NCI-H187 treated with DMSO at 0.1 percent for 48 hours (cell line): ENCODE measurements at regions not wholly inside any gene's neighbourhood (a gene's known extent, or its start where the extent isn't known, plus 50 kb on each side); places are given as distances from the start of the nearest gene placed in this dataset.
"Not testable (repeated sequence)": the region's sequence is repeated elsewhere in the genome, so short reads cannot be mapped to it uniquely, and the experiment has no call there.

Experiments
- DNase-seq: peaks from one replicate; lab custom pipeline; 2025; lab: John Stamatoyannopoulos, UW

DNA sequence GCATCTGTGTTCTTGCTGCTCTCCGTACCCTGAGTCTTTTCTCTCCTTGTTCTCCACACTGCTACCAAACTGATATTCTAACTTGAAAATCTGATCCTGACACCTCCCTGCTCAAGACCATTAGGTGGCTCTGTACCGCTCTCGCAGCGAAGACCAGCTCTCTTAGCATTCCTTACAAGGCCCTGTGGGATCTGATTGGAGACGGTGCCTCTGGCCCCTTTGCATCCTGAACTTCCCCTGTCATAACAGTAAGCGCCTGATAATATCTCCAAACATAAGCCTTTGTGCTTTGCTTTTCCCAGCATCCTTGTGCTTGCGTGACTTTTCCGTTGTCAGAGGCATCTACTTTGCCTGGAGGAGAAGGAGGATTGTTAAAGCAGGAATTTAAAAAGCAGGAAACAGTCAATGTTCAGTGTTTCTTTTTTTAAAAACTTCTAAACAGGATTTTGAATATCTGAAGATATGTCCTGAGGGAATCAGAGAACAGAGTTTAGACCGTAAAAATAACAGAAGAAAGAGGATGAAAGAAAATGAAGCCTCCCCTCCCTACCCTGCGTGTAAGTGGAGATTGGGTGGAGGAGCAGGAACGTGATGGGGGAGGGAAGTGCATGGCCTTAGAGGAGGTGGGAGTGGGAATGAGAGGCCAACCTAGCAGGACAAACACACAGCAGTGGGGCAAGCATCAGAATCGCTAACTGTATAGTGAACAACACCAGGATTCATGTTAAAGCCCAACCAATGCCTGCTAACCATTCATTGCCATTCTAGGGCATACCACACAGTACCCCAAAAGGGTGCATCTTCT is 89.2 kb upstream of the STMND1 start:
- DNase-seq = no peak

DNA sequence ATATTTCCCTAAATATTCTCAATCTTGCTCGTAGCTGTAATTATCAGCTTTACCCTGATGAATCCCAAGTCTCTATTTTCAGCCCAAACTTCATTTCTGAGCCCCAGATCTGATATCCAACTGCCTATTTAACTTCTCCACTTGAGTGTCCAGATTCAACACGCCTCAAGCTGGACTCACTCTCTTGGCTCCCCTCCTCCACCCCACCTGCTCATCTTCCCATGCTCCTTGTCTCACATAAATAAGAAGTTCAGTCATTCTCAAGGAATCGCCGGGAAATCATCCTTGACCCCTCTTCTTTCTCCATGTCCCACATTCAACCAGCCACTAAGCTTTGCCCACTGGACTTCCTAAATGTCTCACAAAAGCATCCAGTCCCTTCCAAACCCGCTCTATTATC is 89.9 kb upstream of the STMND1 start:
- DNase-seq = no peak

DNA sequence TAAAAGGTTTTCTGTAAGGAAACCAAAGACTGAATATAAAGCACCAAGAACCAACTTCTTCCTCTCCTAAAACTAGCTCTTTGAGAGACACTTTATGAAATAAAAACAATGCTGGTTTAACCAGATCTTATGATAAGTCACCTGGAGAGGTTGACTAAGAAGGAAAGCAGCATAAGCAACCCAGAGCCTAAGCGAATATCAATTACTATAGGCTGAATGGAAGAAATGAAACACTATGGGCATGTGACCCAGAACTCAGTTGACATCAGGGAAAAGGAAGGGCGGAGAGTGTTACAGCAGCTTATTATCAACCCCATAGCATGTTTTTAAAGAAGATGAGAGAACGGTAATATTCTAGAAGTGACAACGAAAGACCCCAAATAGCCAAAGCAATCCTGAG is 94.1 kb upstream of the STMND1 start:
- DNase-seq = no peak

DNA sequence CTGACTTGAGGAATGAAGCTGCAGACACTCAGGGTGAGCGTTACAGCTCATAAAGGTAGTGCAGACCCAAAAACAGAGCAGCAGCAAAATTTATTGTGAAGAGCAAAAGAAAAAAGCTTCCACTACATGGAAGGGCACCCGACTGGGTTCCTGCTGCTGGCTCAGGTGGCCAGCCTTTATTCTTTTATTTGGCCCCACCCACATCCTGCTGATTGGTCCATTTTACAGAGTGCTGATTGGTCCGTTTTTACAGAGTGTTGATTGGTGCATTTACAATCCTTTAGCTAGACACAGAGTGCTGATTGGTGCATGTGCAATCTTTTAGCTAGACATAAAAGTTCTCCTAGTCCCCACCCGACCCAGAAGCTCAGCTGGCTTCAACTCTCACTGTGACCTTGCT is 95.3 kb upstream of the STMND1 start:
- DNase-seq = no peak

DNA sequence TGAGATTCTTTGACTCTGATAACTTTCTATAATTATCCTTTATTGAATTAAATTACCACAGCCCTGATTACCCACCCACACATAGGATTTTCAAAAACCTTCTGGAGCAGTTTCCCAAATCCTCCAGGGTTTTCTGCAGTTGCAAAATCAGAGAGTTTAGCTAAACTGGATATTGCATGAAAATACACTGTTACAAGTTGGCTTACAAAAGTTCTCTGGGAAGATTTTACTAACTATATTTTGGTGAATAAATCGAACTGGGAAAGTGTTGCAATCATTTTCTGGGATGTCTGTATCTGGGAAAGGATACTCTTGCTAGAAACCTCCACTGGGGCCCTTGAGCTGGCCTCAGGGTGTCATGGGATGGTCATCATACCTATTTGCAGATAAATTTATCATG is 97.6 kb upstream of the STMND1 start:
- DNase-seq = no peak

DNA sequence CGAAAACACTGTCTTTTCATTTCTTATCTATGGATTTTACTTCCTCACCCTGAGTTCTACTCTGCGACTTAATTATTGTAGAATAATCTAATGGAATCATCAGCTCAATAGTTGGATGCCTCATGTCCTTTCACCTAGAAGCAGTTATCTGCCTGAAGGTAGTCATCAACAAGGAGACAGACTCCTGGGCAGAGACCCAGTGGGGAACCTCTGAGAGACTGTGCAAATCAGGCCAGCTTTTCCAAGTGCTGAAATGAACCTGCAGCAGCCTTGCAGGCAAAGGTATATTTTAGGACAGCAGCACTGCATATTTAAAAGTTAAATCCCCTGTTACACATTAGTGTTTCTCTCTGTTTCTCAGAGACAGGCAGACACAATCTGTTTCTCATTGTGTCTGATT is 99.7 kb upstream of the STMND1 start:
- no peak for DNase-seq

DNA sequence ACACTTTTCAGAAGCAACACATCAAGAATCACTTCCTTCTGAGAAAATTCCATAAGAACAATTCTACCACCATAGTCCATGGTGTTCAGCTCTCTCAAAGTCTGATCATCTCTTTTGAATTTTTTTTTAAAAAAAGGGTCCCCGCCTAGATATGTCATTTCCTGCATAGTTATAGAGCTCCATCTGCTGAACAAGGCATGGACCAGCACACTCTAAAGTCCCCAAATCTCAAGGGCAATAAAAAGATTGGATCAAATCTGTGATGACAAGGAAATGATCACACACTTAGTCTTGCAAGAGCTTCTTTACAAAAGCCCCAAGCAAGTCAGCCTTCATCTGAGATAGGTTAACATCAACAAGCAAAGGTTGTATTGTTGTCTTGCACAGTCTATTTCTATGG is 100.7 kb upstream of the STMND1 start:
- no peak for DNase-seq

DNA sequence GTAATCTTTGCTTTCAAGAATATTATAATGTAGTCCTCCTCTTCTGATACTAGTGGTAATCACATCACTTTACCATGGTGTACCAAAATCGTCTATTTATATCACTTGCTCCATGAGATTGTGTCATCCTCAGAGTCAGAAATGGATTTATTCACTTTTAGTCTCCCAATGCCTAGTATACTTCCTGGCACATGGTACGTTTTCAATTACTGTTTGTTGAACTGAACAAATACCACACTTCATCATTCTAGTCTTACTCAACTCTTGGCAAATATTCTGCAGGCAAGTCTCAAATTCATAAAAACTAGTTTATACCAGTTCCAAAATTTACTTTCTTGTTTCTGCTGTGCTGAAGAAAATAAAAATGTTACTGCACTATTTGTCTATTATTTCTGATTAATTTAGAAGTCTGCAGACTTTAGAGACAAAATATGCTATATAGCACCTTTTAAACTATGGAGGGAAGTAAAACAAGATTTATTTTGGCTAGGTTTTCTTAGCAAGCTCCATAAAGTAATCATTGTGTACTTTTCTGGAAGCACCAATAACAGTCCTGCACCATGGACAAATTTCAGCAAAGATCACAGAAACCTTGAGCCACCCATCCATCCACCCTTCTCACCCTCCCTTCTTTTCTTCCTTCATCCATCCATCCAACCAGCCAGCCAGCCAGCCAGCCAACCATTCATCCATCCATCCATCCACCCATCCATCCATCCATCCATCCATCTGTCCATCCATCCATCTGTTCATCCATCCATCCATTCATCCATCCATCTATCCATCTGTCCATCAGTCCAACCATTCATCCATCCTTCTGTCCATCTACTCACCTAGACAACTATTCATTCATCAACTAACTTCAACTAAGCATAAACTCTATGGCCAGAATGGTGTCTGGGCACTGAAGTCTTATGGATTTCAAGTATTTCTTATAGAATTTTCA is 102.1 kb upstream of the STMND1 start:
- no peak for DNase-seq

DNA sequence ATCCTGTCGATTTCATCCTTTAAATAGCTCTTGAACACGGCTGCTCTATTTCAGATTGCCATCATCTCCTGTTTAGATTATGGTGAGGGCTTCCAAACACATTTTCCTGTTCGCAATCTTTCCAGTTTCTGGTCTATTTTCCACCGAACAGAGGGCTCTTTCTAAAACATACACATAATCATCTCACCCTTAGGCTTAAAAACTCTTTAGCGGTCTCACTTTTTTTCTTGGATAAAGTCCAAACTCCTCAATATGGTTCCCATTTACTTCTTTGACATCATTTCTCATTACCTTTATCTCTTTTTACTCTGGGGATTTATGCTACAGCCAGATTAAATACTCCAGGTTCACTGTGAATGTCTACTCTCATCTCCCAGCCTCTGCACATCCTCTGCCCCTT is 103.4 kb upstream of the STMND1 start:
- no peak for DNase-seq

DNA sequence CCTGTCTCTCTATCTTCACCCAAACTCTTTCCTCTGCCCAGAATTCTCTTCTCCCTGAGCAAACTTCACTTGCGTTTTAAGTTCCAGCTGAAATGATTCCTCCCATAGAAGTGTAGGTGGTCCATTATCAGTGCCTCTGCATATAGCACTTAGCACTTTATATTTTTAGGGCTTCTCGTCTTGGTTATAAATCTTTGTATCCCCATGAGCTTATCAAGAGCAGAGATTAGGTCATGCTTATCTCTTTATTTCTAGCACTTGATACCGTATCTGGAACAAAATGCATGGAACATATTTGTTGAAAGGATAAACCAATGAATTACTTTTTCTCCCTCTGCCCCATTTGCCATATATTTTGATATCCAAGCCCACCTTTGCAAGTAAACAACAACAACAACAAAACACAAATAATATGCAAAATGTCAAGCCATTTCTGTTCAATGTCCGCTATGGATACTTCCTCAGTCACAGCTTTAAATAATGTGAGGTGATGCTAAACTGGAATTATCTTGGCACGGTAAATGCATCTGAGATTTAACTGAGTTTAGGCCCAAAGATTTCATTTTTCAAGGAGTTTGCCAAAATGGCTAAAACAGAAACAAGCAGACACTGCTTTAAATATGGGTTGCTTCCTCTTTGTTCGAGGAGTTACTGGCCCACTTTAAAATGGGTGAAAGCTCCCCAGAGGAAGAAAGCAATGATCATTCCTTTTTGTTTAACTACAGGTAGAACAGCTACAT is 106.2 kb upstream of the STMND1 start:
- no peak for DNase-seq

DNA sequence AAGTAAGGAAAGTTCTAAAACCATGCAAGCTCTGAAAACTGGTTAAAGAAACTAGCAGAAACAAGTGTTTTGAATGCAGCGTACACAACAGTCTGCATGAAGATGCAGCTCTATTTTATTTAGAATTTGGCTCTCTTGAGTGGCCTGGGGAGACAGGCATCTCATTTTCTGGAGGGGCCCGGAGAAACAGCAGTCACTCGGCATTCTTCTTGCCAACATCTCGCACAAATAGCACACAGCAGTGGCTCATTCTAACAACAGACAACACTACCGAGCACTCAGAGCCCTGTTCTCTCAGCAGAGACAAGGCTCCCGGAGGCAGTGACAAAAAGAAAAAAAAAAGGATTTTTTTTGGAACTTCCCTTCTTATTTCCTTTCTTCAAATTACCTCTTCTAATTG is 108.5 kb upstream of the STMND1 start:
- DNase-seq = no peak

DNA sequence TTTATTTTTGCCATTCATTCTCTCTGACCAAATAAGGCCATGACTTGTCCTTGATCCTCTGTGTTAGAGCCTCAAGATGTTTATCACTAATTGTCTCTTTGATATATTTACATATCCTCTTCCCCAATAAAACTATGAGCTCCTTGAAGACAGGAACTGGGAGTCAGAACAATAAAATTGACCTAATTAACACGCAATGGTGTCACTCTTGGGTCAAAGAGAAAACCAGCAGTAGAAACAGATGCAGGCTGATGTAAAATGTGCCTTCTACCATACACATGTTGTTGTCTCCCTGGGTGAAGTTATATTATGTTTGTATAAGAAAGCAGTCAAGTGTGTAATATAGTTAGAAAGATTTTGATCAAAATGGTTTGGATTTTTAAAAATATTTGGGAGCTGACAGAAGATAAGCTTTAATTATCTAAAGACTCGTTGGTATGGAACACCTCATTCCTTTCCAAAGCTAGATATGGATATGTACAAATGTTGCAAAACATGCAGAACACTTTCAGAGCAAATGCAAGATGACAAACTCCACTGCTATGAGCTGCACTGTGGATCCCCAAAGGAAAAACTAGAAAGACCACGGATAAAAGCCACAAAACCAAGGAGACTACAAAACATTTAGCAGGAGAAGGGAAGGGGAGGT is 109.7 kb upstream of the STMND1 start:
- DNase-seq = no peak

DNA sequence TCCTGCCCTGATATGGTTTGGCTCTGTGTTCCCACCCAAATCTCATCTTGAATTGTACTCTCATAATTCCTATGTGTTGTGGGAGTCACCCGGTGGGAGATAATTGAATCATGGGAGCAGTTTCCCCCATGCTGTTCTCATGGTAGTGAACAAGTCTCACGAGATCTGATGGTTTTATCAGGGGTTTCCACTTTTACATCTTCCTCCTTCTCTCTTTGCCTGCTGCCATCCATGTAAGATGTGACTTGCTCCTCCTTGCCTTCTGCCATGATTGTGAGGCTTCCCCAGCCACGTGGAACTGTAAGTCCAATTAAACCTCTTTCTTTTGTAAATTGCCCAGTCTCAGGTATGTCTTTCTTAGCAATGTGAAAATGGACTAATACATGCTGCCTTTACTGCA is 111.9 kb upstream of the STMND1 start:
- DNase-seq = not testable (repeated sequence)

DNA sequence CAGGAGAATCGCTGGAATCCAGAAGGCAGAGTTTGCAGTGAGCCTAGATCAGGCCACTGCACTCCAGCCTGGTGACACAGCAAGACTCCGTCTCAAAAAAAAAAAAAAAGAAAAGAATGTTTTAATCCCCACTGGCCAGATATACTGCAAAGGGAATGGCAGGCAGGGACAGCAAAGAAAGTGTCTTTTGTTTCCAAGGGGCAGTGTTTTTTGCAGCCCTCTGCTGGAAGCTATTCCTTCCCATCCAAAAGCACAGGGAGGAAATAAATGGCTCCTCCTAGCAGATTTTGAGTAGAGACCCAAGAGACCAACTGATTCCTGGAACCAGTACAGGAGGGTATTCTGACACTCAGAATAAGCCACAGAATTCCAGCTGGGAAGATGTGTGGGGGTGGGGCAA is 112.5 kb upstream of the STMND1 start:
- no peak for DNase-seq

DNA sequence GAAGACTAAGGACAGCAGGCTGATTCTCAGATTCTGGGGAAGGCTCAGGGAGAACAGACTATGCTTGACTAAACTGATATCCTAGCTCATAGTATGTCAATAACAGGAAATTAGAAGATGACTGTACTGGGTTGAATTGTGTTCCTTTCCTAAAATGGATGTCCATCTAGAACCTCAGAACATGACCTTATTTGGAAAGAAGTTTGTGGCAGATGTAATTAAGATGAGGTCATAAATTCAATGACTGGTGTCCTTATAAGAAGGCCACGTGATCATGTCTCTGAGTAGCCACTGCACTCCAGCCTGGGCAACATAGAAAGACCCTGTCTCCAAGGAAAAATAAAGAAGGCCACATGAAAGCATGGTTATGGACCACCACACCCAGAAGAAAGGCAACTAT is 113.9 kb upstream of the STMND1 start:
- no peak for DNase-seq

DNA sequence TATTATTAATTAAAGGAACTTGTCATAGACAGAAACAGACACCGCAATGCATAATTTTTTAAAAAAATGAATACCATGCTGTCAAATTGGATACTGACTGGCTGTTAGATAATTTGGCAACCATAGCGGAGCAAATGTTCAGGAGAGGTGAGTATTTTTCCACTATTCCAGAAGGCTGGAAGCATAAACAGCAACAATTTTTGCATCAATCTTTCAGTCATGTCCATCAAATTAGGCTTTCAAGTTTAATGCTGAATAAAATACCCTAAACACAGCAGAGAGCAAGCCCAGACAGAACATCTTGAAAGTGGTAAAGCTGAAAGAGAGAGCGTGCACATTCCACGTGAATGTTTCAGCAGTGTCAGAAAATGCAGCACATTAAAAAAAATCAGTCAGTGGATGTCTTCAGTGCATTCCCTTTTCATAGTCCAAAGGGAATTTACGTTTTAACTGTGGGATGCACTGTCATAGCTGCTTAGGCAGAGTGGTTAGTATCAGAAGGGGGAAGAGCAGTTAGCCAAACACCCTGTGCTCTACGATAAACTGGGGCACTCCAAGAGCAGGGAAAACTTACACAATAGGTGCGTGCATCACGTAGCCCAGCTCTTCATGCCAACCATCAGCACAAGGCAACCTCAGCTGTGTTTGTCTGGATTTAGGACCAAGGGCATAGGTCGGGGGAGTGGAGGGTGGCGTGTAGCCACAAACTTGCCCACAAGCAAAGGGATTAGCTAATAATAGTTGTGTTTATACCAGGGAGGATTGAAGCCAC is 116.2 kb upstream of the STMND1 start:
- no peak for DNase-seq

DNA sequence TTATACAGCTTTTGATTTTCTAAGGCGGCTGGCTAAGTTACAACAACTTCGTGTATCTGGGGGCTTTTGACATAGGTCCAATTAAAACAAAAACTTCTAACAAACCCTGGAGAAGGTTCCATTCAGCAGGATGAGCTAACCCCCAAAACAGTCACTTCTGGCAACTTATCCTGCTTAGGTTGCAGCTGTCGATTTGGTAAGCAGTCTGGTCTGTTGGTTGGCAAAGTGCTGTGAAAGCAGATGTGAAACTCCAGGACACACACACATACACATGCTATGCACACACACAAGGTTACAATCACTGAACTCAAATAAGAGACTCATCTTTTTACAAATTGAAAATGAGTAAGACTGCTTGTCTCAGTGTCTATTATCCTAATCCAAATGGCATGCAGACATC is 119.0 kb upstream of the STMND1 start:
- DNase-seq = no peak

DNA sequence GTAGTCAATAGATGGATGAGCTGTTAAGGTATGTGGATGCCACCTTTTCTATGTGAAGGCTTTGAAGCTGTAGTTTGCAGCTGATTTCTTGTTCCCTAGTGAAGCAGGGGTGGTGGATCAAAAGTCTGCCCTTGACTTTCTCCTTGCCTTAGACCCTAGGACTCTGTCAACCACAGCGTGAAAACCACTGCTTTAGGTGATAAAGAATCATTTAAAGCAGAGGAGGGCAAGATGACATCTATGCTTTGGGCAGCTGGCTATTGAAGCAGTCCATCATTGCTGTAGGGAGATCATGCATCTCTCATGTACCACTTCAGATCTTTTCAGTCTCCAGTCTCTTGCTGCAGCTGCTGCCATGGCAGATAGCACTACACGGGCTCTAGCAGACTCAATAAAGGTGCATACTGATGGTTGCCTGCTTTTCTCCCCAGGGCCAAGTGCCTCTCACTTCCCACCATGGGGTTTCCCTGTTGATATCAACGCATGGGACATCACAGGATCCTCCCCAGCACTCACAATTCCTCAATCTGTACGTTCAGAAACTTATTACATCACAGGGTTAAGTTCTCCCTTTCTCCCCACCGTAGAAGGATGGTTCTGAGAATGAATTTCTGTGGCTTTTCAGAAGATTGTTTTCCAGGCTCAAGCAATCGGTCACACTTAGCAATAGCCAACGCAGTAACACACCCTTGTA is 122.0 kb upstream of the STMND1 start:
- no peak for DNase-seq

DNA sequence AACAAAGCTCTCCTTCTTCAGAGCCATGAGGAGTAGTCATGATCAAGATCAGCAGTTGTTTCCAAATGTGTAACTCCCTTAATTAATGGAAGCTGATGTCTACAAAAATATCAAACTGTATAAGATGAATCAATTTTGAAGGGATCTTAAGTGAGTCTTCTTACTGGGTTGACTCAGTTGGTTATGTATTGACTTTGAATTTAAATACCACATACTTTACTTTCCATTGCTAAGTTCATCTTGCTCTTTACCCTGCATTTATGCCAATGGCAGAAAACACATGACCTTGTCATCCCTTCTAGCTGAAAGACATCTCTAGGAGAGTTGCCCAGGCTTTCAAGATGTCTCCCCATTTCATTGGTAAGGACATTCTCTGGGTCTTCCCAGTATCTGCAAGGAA is 123.2 kb upstream of the STMND1 start:
- no peak for DNase-seq

DNA sequence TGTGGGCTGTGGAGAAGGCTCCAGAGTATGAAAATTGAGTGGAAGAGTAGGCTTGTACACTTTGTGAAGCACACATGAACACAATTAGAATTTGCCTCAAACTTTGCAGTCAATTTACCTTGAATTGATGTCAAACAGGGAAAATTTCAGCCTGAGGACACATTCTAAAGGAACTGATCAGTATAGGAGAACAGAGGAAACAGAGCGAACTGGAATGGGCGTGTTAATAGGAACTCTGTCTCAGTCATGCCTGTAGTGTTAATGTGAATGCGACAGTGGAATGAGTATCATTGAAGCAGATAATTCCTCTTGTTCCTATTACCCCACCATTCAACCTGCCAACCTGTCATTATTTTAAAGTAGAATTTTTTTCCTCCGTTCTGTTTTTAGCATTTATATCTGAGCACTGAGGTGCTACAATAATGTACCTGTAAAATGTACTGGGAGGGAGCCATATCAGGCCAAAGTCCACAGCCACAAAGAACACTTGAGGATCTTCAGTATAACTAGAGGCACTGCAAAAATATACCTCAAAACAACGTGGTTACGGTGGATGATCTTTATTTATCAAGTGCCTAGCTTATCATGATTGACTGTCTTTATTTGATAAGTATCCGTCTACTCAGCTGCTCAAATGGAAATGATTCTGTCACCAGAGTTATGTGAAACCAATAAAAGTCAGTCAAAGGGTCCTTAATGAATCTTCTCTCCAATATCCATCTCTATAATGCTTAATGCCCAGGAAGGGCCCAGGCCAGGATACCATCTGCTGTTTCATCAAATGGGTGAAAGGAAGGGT is 125.3 kb upstream of the STMND1 start:
- DNase-seq = no peak
